Muscle layer of colon (tissue), 2 donors: ENCODE measurements at regions not wholly inside any gene's neighbourhood (a gene's known extent, or its start where the extent isn't known, plus 50 kb on each side); places are given as distances from the start of the nearest gene placed in this dataset.

ENCODE experiments used
- H3K27ac ChIP-seq: one replicate; pipeline ENCODE4 v1.7.0; 2013; ENCODE audit warnings: low read depth, mild to moderate bottlenecking, low read length, moderate library complexity
- H3K27me3 ChIP-seq, 2 donors: one replicate each; pipeline ENCODE4 v1.7.0; 2013; ENCODE audit warnings: low read length in 2 of 2, mild to moderate bottlenecking in 2 of 2; ENCODE audit not compliant: insufficient read depth in 2 of 2, control insufficient read depth in 1 of 2
- H3K36me3 ChIP-seq: one replicate; pipeline ENCODE4 v1.7.0; 2013; ENCODE audit warnings: mild to moderate bottlenecking, low read length; ENCODE audit not compliant: insufficient read depth
- H3K4me1 ChIP-seq: one replicate; pipeline ENCODE4 v1.7.0; 2013; ENCODE audit warnings: mild to moderate bottlenecking, low read length; ENCODE audit not compliant: insufficient read depth
- H3K4me3 ChIP-seq, 2 donors: one replicate each; pipeline ENCODE4 v1.7.0; 2013; ENCODE audit warnings: low read length in 2 of 2, low read depth in 1 of 2, mild to moderate bottlenecking in 1 of 2, moderate library complexity in 1 of 2
- H3K9ac ChIP-seq: one replicate; pipeline ENCODE4 v1.7.0; 2013; ENCODE audit warnings: low read length
- H3K9me3 ChIP-seq: one replicate; pipeline ENCODE4 v1.7.0; 2013; ENCODE audit warnings: mild to moderate bottlenecking, low read length
- donor health status: abdominal sarcoma.
- donor health status: Adenocarcinoma of cecum.

- Histone ChIP-seq H3K4me3 (no peak overlapping the region), H3K27ac (no peak overlapping the region), H3K4me1 (no peaks in the 10 kb centered on the region), H3K9ac (no peak overlapping the region), H3K27me3 (no peaks in the 10 kb centered on the region), H3K9me3 (no peaks in the 10 kb centered on the region), H3K36me3 (no peaks in the 10 kb centered on the region)
Measured at GRCh38 chr14:88929656-88930436, 105.4 kb downstream of the TTC8 start.

GRCh38 chr14:88931321-88932110, 107.1 kb downstream of the TTC8 start:
- Histone ChIP-seq H3K4me3 (no peak overlapping the region), H3K27ac (no peak overlapping the region), H3K27me3 (no peaks in the 10 kb centered on the region), H3K9ac (no peak overlapping the region), H3K9me3 (no peaks in the 10 kb centered on the region), H3K36me3 (no peaks in the 10 kb centered on the region), H3K4me1 (no peaks in the 10 kb centered on the region)

GRCh38 chr14:88933191-88933590, 108.7 kb downstream of the TTC8 start:
- no peaks in the 10 kb centered on the region for H3K27me3 ChIP-seq
- no peaks in the 10 kb centered on the region for H3K36me3 ChIP-seq
- H3K4me3 ChIP-seq = no peak overlapping the region
- no peak overlapping the region for H3K27ac ChIP-seq
- no peaks in the 10 kb centered on the region for H3K9me3 ChIP-seq
- H3K4me1 ChIP-seq = no peaks in the 10 kb centered on the region
- H3K9ac ChIP-seq = no peak overlapping the region

GRCh38 chr14:88934351-88934806, 109.9 kb downstream of the TTC8 start:
- H3K4me1 ChIP-seq = no peaks in the 10 kb centered on the region
- no peaks in the 10 kb centered on the region for H3K9me3 ChIP-seq
- no peak overlapping the region for H3K4me3 ChIP-seq
- H3K36me3 ChIP-seq = no peaks in the 10 kb centered on the region
- no peak overlapping the region for H3K9ac ChIP-seq
- H3K27me3 ChIP-seq = no peaks in the 10 kb centered on the region
- no peak overlapping the region for H3K27ac ChIP-seq

- no peak overlapping the region for H3K9ac ChIP-seq
- H3K27me3 ChIP-seq = no peaks in the 10 kb centered on the region
- no peaks in the 10 kb centered on the region for H3K36me3 ChIP-seq
- no peak overlapping the region for H3K4me3 ChIP-seq
- no peaks in the 10 kb centered on the region for H3K4me1 ChIP-seq
- H3K27ac ChIP-seq = no peak overlapping the region
- H3K9me3 ChIP-seq = no peaks in the 10 kb centered on the region
Measured at GRCh38 chr14:88935083-88935482, 110.6 kb downstream of the TTC8 start.

- Histone ChIP-seq H3K27me3 (no peaks in the 10 kb centered on the region), H3K4me1 (no peaks in the 10 kb centered on the region), H3K36me3 (no peaks in the 10 kb centered on the region), H3K27ac (no peak overlapping the region), H3K9ac (no peak overlapping the region), H3K4me3 (no peak overlapping the region), H3K9me3 (no peaks in the 10 kb centered on the region)
Measured at GRCh38 chr14:88937706-88938105, 113.3 kb downstream of the TTC8 start.

GRCh38 chr14:88940671-88941070, 116.2 kb downstream of the TTC8 start:
- H3K4me3 ChIP-seq = no peak overlapping the region
- H3K9me3 ChIP-seq = no peaks in the 10 kb centered on the region
- no peaks in the 10 kb centered on the region for H3K4me1 ChIP-seq
- H3K36me3 ChIP-seq = no peaks in the 10 kb centered on the region
- no peak overlapping the region for H3K27ac ChIP-seq
- no peak overlapping the region for H3K9ac ChIP-seq
- H3K27me3 ChIP-seq = no peaks in the 10 kb centered on the region

- Histone ChIP-seq H3K36me3 (no peaks in the 10 kb centered on the region), H3K4me3 (no peak overlapping the region), H3K9ac (no peak overlapping the region), H3K27me3 (no peaks in the 10 kb centered on the region), H3K27ac (no peak overlapping the region), H3K9me3 (no peaks in the 10 kb centered on the region), H3K4me1 (no peaks in the 10 kb centered on the region)
Measured at GRCh38 chr14:88941414-88941813, 117.0 kb downstream of the TTC8 start.

- Histone ChIP-seq H3K36me3 (no peaks in the 10 kb centered on the region), H3K9me3 (no peaks in the 10 kb centered on the region), H3K4me3 (no peak overlapping the region), H3K9ac (no peak overlapping the region), H3K27ac (no peak overlapping the region), H3K4me1 (no peaks in the 10 kb centered on the region), H3K27me3 (no peaks in the 10 kb centered on the region)
Measured at GRCh38 chr14:88947646-88948598, 123.5 kb downstream of the TTC8 start.

- Histone ChIP-seq H3K27me3 (no peaks in the 10 kb centered on the region), H3K27ac (no peak overlapping the region), H3K36me3 (no peaks in the 10 kb centered on the region), H3K4me1 (no peaks in the 10 kb centered on the region), H3K9me3 (no peaks in the 10 kb centered on the region), H3K9ac (no peak overlapping the region), H3K4me3 (no peak overlapping the region)
Measured at GRCh38 chr14:88950069-88950468, 125.6 kb downstream of the TTC8 start.

GRCh38 chr14:88951370-88951769, 126.9 kb downstream of the TTC8 start:
- no peak overlapping the region for H3K9ac ChIP-seq
- H3K27me3 ChIP-seq = no peaks in the 10 kb centered on the region
- no peak overlapping the region for H3K4me3 ChIP-seq
- H3K36me3 ChIP-seq = no peaks in the 10 kb centered on the region
- H3K9me3 ChIP-seq = no peaks in the 10 kb centered on the region
- no peak overlapping the region for H3K27ac ChIP-seq
- H3K4me1 ChIP-seq = no peaks in the 10 kb centered on the region
